Activated T-helper 1 cell treated with anti-CD3 and anti-CD28 coated beads, Interleukin-12 subunit alpha, Interleukin-12 subunit beta, Interleukin-2, Interleukin-4 antibody, amounts not matched to agents 30 ng/mL and 10 ng/mL and 1 ng/mL, durations not matched to agents 14 hours and 24 hours and 36 hours (primary cell): ENCODE measurements at regions not wholly inside any gene's neighbourhood (a gene's known extent, or its start where the extent isn't known, plus 50 kb on each side); places are given as distances from the start of the nearest gene placed in this dataset.

Experiments used
- DNase-seq: peaks from one replicate; pipeline ENCODE4 v3.0.0; 2021; ENCODE audit warnings: low spot score
- H3K27ac Mint-ChIP-seq: one replicate; pipeline ENCODE4 v1.8.0; 2021; ENCODE audit warnings: mild to moderate bottlenecking, mixed read lengths
- H3K27me3 Mint-ChIP-seq: one replicate; pipeline ENCODE4 v1.8.0; 2022; ENCODE audit warnings: mild to moderate bottlenecking, moderate library complexity, mixed read lengths; ENCODE audit not compliant: insufficient read depth
- H3K36me3 Mint-ChIP-seq: one replicate; pipeline ENCODE4 v1.8.0; 2021; ENCODE audit warnings: low read depth, mixed read lengths
- H3K4me1 Mint-ChIP-seq: one replicate; pipeline ENCODE4 v1.8.0; 2021; ENCODE audit warnings: low read depth, mixed read lengths
- H3K4me3 Mint-ChIP-seq: one replicate; pipeline ENCODE4 v1.8.0; 2021; ENCODE audit warnings: mild to moderate bottlenecking, moderate library complexity, mixed read lengths
- H3K9me3 Mint-ChIP-seq: one replicate; pipeline ENCODE4 v1.8.0; 2021; ENCODE audit warnings: mixed read lengths
- intact Hi-C: fragments of 100-400 bp; cut with micrococcal nuclease; formaldehyde crosslinking; loops from one replicate; pipeline ENCODE4 v1.15.1; 2024

DNA sequence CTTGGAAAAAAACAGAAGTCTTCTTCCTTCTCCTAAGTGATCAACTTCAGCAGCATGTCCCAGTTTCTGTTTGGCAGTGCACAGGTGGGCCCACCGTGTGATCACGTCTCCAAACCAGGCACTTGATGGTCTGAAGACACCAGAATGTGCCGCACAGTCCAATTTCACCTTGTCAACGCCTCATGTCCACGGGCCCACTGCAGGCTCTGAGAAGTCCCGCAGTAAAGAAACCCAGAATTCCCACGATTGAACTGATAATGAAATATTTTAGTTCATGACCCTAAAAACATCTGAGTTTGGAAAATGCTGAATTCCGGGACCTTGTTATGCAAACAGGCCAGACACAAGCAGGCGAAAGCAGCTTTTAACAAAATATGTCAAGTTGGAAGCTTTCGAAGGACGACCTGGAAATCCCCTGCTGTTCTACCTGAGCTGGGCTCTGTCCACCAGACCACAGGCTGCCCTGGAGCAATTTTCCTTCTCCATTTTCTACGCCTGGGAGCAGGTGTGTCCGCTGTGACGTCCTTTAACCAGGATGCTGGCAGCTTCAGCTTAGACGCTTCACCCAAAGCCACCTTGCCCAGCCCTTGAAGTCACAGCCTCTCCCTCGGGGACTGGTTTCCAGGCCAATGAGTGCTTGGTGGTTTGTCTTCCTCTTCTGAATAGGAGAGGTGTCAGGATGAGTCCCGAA is 167.8 kb upstream of the IQSEC1 start:
- H3K36me3 Mint-ChIP-seq: no peaks in the 10 kb centered on the region
- H3K4me3 Mint-ChIP-seq: no peak overlapping the region
- intact Hi-C loops: no loop called here

DNA sequence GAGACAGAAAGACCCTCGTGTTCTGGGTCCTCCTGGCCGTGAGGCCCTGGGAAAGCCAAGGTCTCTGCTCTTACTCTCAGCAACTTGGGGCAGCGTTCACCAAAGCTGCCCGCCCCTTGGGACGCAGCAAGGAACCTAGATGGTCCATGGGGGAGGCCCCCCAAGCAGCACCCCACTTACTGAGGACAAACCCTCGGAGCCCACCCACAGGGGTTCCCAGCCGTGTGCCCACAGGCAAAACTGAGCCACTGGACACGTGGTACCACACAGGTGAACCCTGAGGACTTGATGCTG is 166.2 kb upstream of the IQSEC1 start:
- no peaks in the 10 kb centered on the region for H3K36me3 Mint-ChIP-seq
- peaks cover 14% of the 10 kb centered on the region for H3K4me1 Mint-ChIP-seq
- no peak for DNase-seq
- no peak overlapping the region for H3K4me3 Mint-ChIP-seq
- intact Hi-C loops: no loop called here
- H3K27ac Mint-ChIP-seq: no peak overlapping the region
- peaks cover 3% of the 10 kb centered on the region for H3K27me3 Mint-ChIP-seq
- H3K9me3 Mint-ChIP-seq: no peaks in the 10 kb centered on the region

More for the DNA sequence above, 167.8 kb upstream of the IQSEC1 start:
- H3K27me3 Mint-ChIP-seq: peaks cover 2% of the 10 kb centered on the region
- no peak for DNase-seq
- H3K9me3 Mint-ChIP-seq: no peaks in the 10 kb centered on the region
- H3K27ac Mint-ChIP-seq: no peak overlapping the region
- H3K4me1 Mint-ChIP-seq: no peaks in the 10 kb centered on the region

DNA sequence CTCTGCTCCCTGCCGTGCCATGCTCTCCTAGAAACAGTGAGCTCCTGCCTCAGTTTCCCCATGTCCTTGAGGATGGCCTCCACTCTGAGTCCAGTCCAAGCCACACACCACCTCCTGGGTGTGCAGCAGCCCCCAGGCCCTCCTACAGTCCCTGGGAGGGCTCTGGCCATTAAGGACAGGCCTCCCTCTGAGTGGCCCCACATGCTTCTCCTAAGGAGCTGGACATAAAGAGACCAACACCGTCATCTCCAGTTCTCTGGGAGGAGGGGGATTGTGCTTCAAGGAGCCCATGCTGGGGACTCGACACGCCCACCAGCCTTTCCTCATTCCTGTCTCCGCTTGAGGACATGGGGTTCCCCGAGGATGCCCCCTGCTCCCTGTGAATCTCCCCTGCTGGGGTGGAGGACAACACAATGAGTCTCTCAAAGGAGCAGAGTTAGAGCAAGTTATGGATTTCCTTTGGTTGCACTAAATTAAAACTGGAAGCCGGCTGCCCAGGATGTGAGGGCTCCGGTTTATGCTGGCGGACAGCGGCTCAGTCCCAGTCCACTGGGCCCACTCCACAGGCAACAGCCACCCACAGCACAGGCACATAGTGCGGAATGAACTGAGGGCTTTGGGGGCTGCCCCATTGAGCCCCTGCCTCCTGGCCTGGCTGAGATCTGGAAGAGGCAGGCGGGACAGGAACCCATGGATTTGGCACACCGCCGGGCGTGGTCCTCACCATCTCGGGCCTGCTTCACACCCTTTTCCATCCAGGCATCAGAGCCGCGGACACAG is 165.6 kb upstream of the IQSEC1 start:
- Mint-ChIP-seq H3K9me3 (no peaks in the 10 kb centered on the region), H3K27me3 (peaks cover 3% of the 10 kb centered on the region), H3K27ac (no peak overlapping the region), H3K4me3 (no peak overlapping the region), H3K4me1 (peaks cover 20% of the 10 kb centered on the region), H3K36me3 (no peaks in the 10 kb centered on the region)
- no peak for DNase-seq
- intact Hi-C loops: no loop called here

DNA sequence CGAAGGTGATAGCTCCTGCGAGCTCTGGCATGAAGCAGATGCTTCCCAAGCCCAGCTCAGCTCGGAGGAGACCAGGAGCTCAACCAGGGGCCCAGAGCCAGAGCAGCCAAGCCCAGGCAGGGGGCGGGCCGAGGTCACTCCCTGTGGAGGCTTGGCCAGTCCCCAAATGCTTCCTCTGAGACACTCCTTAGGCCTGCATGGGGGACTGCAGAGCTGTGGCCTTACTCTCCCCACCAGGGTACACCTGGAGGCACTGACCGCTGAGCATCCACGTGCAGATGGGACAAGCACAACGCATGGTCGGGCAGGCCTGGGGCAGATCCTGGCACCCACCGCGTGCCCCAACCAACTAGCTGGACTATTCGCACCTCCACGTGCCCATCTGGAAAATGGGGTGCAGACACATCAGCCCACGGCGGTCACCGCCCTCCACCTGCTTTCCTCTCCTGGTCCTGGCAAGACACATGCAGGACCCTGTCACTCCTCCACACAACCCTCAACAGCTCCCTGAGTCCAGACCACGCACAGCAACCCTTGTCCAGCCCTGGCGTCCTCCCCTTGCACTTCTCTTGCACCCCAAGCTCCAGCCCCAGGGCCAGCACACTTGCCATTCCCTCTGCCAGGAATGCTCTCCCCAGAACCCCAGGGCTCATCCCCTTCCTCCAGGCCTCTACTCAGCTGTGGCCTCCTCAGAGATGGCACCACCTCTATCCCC is 164.7 kb upstream of the IQSEC1 start:
- intact Hi-C loops: no loop called here
- H3K27me3 Mint-ChIP-seq: peaks cover 9% of the 10 kb centered on the region
- DNase-seq: no peak
- H3K27ac Mint-ChIP-seq: no peak overlapping the region
- H3K36me3 Mint-ChIP-seq: no peaks in the 10 kb centered on the region
- no peak overlapping the region for H3K4me3 Mint-ChIP-seq
- H3K9me3 Mint-ChIP-seq: no peaks in the 10 kb centered on the region
- peaks cover 26% of the 10 kb centered on the region for H3K4me1 Mint-ChIP-seq

DNA sequence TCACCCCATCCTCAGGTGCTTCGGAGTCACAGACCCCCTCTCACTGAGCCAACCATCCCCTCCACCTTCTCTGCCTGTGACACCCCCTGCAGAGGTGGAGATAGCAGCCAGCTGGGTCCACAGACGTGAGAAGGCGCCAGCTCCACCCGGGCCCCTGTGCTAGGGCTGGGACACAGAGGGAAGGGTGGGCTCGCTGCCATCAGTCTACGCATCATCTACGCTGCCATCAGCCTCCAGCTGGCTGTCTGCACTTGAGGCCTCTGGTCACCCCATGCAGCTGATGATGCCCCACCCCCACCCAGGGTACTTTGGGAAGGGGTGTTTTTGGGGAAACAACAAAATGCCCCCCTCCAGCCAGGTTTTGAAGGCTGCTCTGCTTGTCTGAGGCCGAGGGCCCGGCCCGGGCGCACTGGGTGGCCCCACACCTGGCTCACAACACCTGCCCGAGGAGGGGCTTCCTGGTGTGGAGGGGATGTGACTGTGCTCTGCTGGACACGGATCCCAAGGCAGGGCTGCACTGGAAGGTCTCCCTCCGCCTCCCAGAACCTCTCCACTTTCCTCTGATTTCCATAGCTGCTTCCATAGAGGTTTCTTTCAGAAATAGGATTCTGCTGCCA is 163.4 kb upstream of the IQSEC1 start:
- Mint-ChIP-seq H3K4me1 (peaks cover 26% of the 10 kb centered on the region), H3K27ac (no peak overlapping the region), H3K4me3 (no peak overlapping the region), H3K27me3 (peaks cover 7% of the 10 kb centered on the region), H3K36me3 (no peaks in the 10 kb centered on the region), H3K9me3 (no peaks in the 10 kb centered on the region)
- intact Hi-C loops: no loop called here
- no peak for DNase-seq

DNA sequence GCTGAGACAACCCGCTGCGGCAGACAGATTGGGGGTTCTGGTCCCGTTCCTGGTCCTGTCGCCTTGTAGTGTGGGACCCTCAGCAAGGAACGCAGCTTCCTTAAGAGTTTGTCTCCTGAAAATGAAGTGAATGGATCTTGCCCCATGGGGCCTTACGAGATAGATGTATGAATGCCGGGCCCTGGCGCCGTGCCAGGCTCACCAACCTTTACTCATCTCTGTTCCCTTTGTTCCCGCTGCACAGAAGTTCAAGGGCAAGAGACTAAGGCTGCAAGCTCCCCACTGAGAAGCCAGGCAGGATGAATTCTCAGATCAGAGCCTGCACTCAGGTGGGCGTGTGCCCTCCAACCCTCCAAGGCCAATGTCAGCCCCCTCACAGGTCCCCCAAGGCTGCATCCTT is 162.7 kb upstream of the IQSEC1 start:
- Mint-ChIP-seq H3K9me3 (no peaks in the 10 kb centered on the region), H3K36me3 (no peaks in the 10 kb centered on the region), H3K4me1 (peaks cover 26% of the 10 kb centered on the region), H3K27ac (no peak overlapping the region), H3K4me3 (no peak overlapping the region), H3K27me3 (peaks cover 7% of the 10 kb centered on the region)
- no peak for DNase-seq
- intact Hi-C loops: no loop called here

DNA sequence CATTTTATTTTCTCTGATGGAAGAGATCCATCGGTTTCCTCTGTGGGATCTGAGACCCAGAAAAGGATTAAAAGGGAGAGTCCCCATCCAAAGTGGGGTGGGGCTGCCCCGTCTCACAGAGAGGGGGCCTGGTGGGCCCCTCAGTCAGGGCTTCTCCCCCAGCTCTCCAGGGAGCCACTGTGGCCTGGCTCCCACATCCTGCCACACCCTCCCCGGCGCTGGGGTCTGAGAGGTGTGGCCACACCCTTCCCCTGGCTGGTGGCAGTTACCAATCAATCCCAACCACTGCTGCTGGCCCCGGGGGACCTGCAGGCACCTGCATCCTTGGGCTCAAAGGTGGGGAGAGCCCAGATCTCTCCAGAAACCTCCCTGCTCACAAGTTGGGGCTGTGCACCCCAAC is 161.8 kb upstream of the IQSEC1 start:
- no peak overlapping the region for H3K27ac Mint-ChIP-seq

DNA sequence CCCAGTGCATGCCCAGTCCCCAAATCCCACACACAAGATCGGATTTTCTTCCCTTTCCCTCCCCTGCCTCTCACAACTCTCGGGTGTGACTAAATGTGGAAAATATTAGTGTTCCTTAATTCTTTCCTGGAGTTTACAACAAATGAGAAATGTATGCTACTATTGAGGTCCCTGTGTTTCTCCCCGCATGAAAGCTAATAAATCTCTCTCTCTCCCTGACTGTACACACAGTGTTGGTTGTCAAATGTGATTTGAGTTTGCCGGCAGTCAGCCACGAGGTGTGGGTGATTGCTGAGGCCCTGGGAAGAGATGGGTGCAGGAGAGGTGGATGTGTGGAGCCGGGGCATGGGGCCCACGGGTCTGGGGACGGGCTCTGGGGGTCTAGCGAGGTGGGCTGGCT is 161.4 kb upstream of the IQSEC1 start:
- Mint-ChIP-seq H3K27ac (no peak overlapping the region), H3K27me3 (peaks cover 7% of the 10 kb centered on the region), H3K4me1 (peaks cover 26% of the 10 kb centered on the region), H3K9me3 (no peaks in the 10 kb centered on the region), H3K36me3 (no peaks in the 10 kb centered on the region), H3K4me3 (no peak overlapping the region)
- intact Hi-C loops: no loop called here
- DNase-seq: no peak

More for the DNA sequence above, 161.8 kb upstream of the IQSEC1 start:
- H3K27me3 Mint-ChIP-seq: peaks cover 7% of the 10 kb centered on the region
- H3K36me3 Mint-ChIP-seq: no peaks in the 10 kb centered on the region
- peak overlapping the region; percentile 5 for H3K4me3 Mint-ChIP-seq
- intact Hi-C loops: no loop called here
- H3K4me1 Mint-ChIP-seq: peaks cover 26% of the 10 kb centered on the region
- H3K9me3 Mint-ChIP-seq: no peaks in the 10 kb centered on the region
- DNase-seq: peak; percentile 11

DNA sequence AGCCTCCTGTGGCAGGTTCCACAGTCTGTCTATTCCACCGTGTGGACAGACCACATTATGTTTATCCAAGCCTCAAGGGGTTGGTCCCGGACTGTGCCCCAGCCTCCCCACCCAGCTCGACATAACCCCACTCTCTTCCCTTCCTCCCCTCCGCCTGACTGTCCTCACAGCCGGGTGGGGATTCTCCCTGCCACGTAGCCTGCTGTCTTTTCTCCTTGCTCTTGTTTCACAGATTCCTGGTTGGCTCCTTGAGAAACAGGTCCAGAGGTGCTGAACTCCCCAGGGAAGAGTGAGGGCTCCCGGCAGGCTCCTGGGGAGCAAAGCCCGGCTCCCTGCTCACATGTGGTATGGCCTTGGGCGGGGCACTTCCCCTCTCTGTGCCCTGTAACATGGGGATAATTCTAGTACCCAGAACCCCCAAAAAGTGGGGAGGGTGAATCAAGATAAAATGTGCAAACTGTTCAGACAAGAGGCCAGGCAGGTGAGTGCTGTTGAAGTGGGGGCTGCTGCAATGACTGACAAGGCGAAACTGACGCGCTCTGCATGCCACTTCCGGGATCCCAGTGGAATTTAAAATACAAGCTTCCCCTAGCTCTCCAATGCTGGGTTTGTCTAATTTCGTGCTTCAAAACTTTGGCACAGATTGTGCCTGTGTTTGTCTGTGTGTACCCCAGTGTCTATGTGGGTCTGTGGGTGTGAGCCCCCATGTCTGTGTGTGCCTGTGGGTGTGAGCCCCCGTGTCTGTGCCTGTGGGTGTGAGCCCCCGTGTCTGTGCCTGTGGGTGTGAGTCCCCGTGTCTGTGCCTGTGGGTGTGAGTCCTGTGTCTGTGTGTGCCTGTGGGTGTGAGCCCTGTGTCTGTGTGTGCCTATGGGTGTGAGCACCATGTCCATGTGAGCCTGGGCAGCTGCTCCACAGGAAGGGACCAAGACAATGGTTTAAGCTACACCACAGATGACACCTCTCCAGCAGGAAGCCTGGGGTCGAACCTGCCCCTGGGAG is 160.6 kb upstream of the IQSEC1 start:
- DNase-seq: no peak
- Mint-ChIP-seq H3K27me3 (peaks cover 7% of the 10 kb centered on the region), H3K9me3 (no peaks in the 10 kb centered on the region), H3K4me1 (peaks cover 26% of the 10 kb centered on the region), H3K4me3 (peak overlapping the region; percentile 15), H3K36me3 (no peaks in the 10 kb centered on the region), H3K27ac (no peak overlapping the region)
- intact Hi-C loops: no loop called here

DNA sequence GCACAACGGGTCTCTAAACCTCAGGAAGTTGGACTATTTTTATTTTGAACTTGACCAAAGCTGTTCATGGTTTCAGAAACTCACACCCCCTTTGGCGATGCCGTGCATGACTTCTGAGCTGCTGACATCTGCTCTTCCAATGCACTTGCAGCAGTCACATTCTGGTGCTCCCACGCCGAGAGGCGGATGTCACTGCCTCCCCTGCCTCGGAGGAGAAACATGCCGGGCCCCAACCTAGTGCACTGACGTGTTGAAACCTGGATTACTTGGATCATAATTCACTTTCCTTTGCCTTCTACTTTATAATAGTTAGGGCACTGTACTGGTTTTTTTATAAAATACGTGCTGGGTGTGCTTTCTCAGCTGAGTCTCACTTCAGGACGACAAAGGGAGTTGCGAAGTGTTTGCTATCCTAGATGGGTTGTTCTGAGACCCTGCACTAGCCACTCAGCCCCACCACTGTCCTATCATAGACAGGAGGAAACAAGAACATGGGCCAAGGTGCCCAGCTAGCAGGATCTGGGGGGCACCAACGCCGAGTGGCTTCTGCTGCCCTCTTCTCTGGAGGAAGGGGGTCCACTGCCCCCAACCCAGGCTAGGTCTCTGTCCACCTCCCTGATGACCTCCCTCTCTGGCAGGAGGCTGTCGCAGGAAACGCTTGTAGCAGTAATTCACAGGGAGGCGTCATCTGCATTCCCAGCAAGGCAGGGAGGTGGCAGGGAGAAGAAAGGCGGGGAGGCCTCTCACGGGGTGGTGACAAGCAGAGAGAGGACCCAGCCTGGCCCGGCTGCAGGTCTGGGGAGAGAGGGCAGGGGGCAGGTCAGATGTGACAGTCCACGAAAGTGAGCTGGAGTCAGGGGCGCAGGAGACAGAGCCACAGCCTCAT is 158.8 kb upstream of the IQSEC1 start:
- intact Hi-C loops: no loop called here
- no peak for DNase-seq
- no peak overlapping the region for H3K27ac Mint-ChIP-seq
- H3K27me3 Mint-ChIP-seq: peaks cover 7% of the 10 kb centered on the region
- no peaks in the 10 kb centered on the region for H3K9me3 Mint-ChIP-seq
- H3K36me3 Mint-ChIP-seq: no peaks in the 10 kb centered on the region
- no peak overlapping the region for H3K4me3 Mint-ChIP-seq
- H3K4me1 Mint-ChIP-seq: peaks cover 26% of the 10 kb centered on the region

DNA sequence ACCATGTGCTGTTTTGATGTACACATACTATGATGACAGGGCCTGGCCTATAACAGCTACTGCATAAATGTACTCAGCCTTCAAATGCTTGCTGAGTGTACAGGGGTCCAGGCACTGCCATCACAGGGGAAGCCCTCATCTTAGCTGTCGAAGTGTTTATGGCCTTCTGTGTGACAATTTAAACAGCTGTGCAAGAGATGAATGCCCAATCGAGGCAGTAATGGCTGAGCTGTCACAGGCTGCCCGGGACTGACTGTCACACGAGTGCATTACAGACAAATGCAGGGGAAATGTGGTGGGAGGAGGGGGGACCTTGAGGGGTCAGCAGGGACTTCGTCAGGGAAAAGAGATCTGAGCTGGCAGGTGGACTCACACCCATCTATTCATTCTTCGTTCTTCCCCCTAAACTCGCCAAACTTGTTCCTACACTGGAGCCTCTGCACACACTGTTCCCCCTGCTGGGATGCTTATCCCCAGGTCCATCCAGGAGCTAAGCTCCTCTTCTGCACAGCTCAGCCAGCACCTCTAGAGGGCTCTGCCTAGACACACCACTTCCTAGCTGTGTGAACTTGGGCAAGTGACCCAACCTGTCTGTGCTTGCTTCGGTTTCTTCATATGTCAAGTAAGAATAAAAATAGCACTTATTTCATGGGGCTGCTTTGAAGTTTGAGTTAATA is 156.2 kb upstream of the IQSEC1 start:
- Mint-ChIP-seq H3K36me3 (no peaks in the 10 kb centered on the region), H3K9me3 (no peaks in the 10 kb centered on the region), H3K4me3 (no peak overlapping the region), H3K27ac (no peak overlapping the region), H3K4me1 (peaks cover 11% of the 10 kb centered on the region), H3K27me3 (peaks cover 6% of the 10 kb centered on the region)
- DNase-seq: no peak
- intact Hi-C loops: no loop called here
